Fibroblast of skin of left quadriceps (primary cell): ENCODE measurements at regions not wholly inside any gene's neighbourhood (a gene's known extent, or its start where the extent isn't known, plus 50 kb on each side); places are given as distances from the start of the nearest gene placed in this dataset.
"Not testable (repeated sequence)": the region's sequence is repeated elsewhere in the genome, so short reads cannot be mapped to it uniquely, and the experiment has no call there.

Experiments
- DNase-seq, 2 experiments: peaks; one replicate each; pipeline ENCODE4 v3.0.0-alpha.2; 2013; ENCODE audit warnings: low read depth in 2 of 2

DNA sequence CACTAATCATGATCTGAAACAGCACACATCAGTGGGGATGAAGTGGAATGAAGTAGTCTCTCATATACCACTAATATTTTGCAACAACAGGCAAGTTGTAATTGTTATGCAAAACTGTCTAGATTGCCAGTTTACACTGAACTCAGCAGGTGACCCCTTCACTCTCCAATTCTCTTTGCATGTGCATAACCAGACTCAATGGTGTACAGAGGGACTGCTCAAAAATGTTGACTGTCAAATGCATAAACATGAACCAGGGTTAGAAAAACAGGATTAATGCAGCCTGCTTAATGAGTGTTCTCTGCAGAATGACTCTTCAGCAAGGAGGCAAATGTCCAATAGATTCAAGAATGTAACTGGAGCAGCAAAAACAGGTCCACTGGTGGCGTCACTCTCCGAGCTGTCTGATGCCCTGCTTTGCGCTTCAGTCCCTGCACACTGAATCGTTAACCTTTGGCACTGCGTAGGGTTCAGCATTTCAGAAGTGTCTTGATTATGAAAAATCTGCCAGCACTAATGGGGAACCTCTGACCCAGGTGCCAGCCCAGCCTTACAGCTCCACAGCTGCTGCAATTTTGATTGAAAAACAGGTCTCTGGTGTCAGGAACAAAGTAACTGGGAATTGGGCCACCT lies 209.3 kb downstream of the TDRD15 start:
- no peak for DNase-seq

DNA sequence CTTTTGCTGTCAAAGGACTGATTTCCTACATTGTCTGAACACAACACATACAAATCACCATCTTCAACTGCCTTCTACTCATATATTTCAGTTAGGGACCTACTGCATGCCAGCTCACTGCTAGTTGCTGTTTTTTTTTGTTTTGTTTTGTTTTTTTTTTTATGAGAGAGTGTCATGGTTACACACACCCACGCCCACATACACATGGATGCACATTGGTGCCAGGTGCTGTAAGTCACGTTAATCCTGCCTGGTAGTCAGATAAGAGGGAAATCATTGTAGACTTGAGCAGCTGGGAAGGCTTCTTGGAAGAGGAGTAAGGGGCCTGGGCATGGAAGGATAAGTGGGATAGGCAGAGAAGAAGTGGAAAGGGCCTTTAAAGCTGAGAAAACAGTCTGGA lies 209.9 kb downstream of the TDRD15 start:
- no peak for DNase-seq

- no peak for DNase-seq
These were observed 223.2 kb downstream of the TDRD15 start for GRCh38 chr2:21346984-21347383.

- DNase-seq: no peak
These were observed 230.3 kb downstream of the TDRD15 start for GRCh38 chr2:21353879-21354679.

DNA sequence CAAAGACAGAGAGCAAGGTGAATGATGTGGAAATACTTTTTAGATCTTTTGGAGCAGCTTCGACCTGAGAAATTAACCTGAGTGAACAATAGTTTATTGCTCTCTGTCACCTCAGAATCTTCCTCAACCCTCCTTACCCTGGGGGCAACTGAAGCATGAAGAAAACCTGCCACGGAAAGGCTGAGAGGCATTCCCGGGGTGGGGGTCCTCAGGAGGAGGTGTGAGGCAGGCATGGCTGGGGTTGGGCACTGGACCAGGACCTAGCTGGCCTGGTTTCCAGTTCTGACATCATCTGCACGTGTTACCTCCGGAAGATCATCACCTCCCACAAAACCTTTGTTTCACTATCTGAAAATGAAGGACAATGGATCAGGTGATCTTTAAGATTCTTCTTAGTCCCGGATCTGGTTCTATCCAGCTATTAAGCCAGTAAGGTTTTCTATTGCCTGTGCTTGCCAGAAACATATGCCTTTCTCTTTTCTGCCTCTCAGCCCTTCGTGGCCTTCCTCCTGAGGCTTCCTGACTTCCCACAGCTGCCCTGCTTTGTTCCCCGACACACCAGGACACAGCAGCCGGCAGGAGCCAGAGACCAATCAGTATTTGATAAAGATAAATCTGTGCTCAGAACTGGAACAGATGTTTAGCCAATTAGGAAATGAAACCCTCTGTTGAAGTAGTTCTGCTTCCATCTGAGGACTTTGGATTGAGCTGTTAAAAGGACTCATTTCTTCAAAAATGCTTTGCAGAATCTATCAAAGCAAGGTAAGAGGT lies 232.5 kb downstream of the TDRD15 start:
- DNase-seq: no peak

- no peak for DNase-seq
These were observed 233.1 kb downstream of the TDRD15 start for GRCh38 chr2:21356857-21357255.

- no peak for DNase-seq
These were observed 235.2 kb downstream of the TDRD15 start for GRCh38 chr2:21358976-21359375.

DNA sequence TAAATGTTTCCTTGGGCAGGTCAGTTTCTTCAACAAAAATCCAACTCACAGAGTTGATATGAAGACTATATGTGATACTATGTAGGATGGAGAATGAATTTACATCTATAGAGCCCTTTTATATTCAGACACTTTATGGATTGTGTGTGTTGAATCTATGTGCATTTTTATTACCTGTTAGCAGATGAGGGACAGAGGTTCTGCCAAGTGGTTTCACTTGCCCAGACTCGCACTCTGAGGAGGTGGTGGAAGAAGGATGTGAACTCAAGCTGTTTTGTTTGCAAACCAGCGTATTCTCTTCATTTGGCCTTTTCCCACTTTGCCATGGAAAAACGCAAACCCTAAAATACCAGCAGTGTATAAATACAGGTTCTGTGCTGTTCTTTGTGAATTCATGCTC lies 237.6 kb downstream of the TDRD15 start:
- DNase-seq: no peak

GRCh38 chr2:21361957-21362486 lies 238.3 kb downstream of the TDRD15 start:
- DNase-seq: no peak

DNA sequence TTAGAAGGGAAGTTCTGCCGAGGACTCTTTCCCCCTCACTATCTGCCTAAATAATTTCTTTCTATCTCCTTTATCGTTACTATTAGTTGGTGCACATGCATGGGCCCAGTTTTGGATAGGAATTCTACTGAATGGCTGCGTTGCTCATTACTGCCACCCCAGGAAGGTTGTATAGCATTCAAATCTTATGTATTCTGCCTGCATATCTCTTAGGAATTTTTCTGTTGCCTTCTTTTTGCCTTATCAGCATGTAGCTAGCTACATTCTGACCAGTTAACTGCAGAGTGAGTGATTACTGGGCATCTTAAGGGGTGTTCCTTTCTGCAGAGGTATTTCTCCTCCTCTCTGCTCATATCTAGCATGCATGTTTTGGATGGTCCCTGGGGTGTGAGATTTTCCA lies 239.6 kb downstream of the TDRD15 start:
- no peak for DNase-seq

DNA sequence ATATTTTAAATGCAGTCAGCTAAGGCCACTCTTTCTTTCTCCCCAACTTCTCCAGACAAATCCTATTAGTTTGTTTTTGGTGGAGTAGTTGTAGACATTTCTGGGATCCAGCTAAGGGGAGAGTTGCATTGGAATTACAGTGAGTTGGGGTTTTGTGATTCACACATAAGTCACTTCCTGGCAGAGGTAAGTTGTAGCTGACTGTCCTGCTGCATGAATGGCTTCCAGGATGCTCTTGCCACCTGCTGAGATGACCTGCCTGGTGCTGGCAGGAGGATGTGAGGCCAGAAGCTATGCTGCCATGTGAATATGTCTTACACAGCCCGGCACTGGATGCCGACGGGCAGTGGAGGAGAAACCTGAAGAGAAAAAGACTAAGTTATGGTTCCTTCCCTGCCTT lies 243.7 kb downstream of the TDRD15 start:
- DNase-seq: no peak

DNA sequence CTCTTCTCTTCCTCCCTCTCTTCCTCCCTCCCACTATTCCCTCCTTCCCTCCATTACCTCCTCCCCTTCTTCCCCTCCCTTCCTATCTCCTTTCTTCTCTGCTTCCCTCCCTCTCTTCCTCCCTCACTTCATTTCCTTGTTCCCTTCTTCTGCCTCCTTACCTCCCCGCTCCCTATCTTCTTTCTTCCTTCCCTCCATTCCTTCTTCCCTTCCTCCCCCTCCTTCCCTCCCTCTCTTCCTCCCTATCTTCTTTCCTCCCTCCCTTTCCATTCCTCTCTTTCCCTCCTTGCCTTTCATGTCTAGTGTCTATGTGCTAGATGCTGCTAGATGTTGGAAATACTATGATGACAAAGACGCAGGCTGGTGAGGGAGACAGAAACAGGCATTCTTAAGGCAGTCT lies 246.0 kb downstream of the TDRD15 start:
- no peak for DNase-seq

DNA sequence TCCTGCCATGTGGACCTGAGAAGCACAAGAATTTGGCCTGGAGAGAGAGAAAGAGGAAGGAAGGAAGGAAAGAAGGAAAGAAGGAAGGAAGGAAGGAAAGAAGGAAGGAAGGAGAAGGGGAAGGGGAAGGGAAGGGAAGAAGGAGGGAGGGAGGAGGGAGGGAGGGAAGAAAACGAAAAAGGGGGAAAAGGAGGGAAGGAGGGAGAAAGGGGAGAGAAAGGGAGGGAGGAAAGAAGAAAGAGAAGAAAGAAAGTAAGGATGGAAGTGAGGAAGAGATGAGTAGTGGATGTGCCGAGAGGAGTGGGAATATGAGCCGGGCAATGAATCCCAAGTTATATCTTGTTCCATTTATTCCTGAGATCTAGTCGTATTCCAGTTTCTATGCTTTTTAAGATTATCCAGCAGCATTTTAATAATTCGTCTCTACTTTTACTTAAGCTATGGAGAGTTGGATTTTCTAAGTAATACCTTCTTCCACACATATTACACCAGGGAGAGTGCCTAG lies 247.8 kb downstream of the TDRD15 start:
- DNase-seq: no peak

GRCh38 chr2:21372654-21373053 lies 248.9 kb downstream of the TDRD15 start:
- no peak for DNase-seq

DNA sequence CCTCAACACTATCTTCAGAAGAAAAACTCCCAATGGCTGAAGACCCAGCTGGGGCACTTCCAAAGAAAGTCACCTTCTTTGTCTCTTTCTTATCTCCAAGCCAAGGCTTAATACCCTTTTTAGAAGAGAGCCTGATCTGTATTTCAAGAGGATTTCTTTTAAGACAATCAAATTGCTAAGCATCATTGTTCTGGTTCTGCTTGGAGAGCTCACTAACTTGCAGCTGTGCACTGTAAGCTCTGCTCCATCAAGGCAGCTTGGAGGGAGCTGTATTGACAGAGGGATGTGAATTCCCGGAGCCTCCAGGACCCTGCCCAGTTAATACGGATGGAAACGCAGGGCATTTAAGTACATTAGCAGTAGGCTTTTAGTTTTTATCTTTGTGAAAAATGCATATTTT lies 253.1 kb downstream of the TDRD15 start:
- no peak for DNase-seq

- no peak for DNase-seq
These were observed 255.4 kb downstream of the TDRD15 start for GRCh38 chr2:21379140-21379539.

DNA sequence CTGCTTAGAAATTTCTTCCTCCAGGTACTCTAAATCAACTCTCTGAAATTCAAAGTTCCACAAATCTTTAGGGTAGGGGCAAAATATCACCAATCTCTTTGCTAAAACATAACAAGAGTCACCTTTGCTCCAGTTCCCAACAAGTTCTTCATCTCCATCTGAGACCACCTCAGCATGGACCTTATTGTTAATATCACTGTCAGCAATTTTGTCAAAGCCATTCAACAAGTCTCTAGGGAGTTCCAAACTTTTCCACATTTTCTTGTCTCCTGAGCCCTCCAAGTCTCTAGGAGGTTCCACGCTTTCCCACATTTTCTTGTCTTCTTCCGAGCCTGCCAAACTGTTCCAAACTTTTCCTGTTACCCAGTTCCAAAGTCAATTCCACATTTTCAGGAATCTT lies 255.9 kb downstream of the TDRD15 start:
- not testable (repeated sequence) for DNase-seq

DNA sequence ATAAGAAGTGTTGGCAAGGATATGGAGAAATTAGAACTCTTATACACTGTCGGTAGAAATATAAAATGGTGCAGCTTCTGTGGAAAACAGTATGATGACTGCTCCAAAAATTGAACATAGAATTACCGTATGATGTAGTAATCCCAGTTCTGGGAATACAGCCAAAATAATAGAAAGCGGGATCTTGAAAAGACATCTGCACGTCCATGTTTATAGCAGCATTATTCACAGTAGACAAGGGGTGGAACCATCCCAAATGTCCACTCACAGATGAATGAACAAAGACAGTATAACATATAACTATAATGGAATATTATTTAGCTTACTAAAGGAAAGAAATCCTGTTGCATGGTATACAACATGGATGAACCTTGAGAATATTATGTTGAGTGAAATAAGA lies 257.7 kb downstream of the TDRD15 start:
- DNase-seq: peak; percentile 7 to 8

GRCh38 chr2:21382701-21383520 lies 259.1 kb downstream of the TDRD15 start:
- no peak for DNase-seq

DNA sequence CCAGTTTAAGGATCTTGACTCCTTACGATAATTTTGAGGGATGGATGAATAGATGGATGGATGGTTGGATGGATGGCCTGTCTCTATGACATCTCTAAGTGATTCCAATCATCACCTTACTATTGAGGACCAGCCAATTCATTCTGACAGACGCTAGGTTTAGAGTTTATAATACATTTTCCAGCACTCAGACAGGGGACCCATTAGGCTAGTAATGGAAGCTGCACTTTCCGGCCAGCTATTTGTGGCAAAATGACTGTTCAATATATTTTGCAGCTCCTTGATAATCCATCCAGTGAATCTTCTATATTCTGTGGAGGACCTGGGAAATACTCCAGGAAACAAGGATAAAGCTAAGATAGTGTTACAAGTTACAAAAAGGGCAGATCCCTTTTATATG lies 262.9 kb downstream of the TDRD15 start:
- no peak for DNase-seq

- DNase-seq: no peak
These were observed 268.9 kb downstream of the TDRD15 start for GRCh38 chr2:21392649-21393048.
